ENCODE measurements at regions not wholly inside any gene's neighbourhood (a gene's known extent, or its start where the extent isn't known, plus 50 kb on each side); places are given as distances from the start of the nearest gene placed in this dataset.

DNA sequence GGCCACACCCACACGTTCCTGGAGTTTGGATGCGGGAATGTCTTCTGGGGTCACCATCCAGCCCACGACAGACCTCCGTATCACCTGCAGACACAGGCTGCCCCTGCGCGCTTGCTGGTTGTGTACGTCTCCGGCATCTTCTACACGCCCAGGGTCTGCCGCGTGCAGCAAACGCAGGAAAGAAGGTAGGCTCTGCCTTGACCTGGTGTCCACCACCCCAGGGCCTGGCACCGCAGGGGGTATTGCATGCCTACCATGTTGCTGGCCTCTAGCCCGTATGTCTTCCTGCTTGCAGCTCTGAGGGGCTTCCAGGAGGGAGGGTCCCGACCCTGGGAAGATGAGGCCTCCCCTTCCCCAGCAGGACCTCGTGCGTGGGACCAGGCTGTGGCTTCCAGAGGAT lies 298.8 kb upstream of the IRX4 start:
- H3K4me2 ChIP-seq (ENCODE audit: low read depth, low read length, poor library complexity, severe bottlenecking) = no peak overlapping the region

DNA sequence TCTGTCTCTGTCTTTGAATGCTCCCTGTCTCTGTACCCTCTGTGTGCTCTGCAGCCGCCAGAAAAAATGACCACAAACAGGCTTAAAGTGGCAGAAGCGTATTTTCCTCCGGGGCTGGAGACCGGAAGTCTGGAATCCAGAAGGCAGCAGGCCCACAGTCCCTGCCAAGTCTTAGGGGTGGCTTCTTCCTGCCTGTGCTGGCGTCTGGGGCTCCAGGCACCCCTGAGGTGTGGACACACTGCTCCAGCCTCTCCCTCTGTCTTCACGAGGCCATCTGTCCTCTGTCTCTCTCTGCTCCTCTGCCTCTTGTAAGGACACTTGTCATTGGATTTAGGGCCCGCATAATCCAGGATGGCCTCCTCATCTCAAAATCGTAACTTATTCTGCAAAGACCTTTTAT lies 298.4 kb upstream of the IRX4 start:
- Histone ChIP-seq H2AFZ (ENCODE audit: low read depth, low read length, severe bottlenecking) (no peak overlapping the region), H3K79me2 (ENCODE audit: insufficient read depth, low read length) (no peaks in the 10 kb centered on the region), H3K27ac (ENCODE audit: low read depth, low read length) (no peak overlapping the region), H3K36me3 (ENCODE audit: low read length) (no peaks in the 10 kb centered on the region), H3K9ac (ENCODE audit: low read length) (no peak overlapping the region), H3K9me3 (ENCODE audit: insufficient read depth, low read length) (no peaks in the 10 kb centered on the region), H3K27me3 (ENCODE audit: low read length) (no peaks in the 10 kb centered on the region), H3F3A (ENCODE audit: insufficient read depth) (no peaks in the 10 kb centered on the region), H4K20me1 (ENCODE audit: low read depth, low read length) (no peaks in the 10 kb centered on the region), H3K9me2 (replicated peaks; ENCODE audit: insufficient read depth, low read length) (no peaks in the 10 kb centered on the region), H3K4me3 (ENCODE audit: insufficient read depth, low read length, poor library complexity, severe bottlenecking) (no peak overlapping the region), H3K4me2 (ENCODE audit: low read depth, low read length, poor library complexity, severe bottlenecking) (no peak overlapping the region)
- TF ChIP-seq, protein P1, sequence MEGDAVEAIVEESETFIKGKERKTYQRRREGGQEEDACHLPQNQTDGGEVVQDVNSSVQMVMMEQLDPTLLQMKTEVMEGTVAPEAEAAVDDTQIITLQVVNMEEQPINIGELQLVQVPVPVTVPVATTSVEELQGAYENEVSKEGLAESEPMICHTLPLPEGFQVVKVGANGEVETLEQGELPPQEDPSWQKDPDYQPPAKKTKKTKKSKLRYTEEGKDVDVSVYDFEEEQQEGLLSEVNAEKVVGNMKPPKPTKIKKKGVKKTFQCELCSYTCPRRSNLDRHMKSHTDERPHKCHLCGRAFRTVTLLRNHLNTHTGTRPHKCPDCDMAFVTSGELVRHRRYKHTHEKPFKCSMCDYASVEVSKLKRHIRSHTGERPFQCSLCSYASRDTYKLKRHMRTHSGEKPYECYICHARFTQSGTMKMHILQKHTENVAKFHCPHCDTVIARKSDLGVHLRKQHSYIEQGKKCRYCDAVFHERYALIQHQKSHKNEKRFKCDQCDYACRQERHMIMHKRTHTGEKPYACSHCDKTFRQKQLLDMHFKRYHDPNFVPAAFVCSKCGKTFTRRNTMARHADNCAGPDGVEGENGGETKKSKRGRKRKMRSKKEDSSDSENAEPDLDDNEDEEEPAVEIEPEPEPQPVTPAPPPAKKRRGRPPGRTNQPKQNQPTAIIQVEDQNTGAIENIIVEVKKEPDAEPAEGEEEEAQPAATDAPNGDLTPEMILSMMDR (IDR thresholded peaks at IDR 0.05; ENCODE audit: insufficient read depth, low read length, poor library complexity, severe bottlenecking) = no peak
- TF ChIP-seq EZH2phosphoT487 (conservative IDR thresholded peaks at IDR 0.05; ENCODE audit: low read length) = no peak

More for the DNA sequence above, 298.8 kb upstream of the IRX4 start:
- Histone ChIP-seq H2AFZ (ENCODE audit: low read depth, low read length, severe bottlenecking) (no peak overlapping the region), H3K27me3 (ENCODE audit: low read length) (no peaks in the 10 kb centered on the region), H4K20me1 (ENCODE audit: low read depth, low read length) (no peaks in the 10 kb centered on the region), H3K9me3 (ENCODE audit: insufficient read depth, low read length) (no peaks in the 10 kb centered on the region), H3K27ac (ENCODE audit: low read depth, low read length) (no peak overlapping the region), H3F3A (ENCODE audit: insufficient read depth) (no peaks in the 10 kb centered on the region), H3K9me2 (replicated peaks; ENCODE audit: insufficient read depth, low read length) (no peaks in the 10 kb centered on the region), H3K79me2 (ENCODE audit: insufficient read depth, low read length) (no peaks in the 10 kb centered on the region), H3K9ac (ENCODE audit: low read length) (no peak overlapping the region), H3K4me3 (ENCODE audit: insufficient read depth, low read length, poor library complexity, severe bottlenecking) (no peak overlapping the region), H3K36me3 (ENCODE audit: low read length) (no peaks in the 10 kb centered on the region)
- no peak for TF ChIP-seq EZH2phosphoT487 (conservative IDR thresholded peaks at IDR 0.05; ENCODE audit: low read length)
- TF ChIP-seq, protein P1 (IDR thresholded peaks at IDR 0.05; ENCODE audit: insufficient read depth, low read length, poor library complexity, severe bottlenecking) = no peak

DNA sequence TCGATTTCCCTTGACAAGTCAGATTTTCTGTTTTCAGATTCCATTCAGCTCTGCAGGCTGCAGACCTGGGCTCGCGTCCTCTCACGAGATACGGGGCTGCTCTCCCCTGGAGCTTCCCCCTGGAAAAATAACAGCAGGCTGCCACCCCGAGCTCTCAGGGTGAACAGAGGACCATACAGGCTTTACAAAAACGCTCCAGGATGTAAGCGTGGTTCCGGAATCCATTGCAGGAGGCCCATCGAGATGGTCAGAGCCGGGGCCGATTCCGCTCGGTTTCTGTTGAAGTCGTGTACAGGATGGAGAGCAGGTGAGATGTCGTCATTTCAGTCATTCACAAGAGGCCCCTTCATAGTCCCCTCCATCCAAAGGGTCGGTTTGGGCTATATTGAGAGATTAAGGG lies 297.7 kb upstream of the IRX4 start:
- no peak overlapping the region for H3K4me2 ChIP-seq (ENCODE audit: low read depth, low read length, poor library complexity, severe bottlenecking)
- TF ChIP-seq EZH2phosphoT487 (conservative IDR thresholded peaks at IDR 0.05; ENCODE audit: low read length) = no peak
- TF ChIP-seq, protein P1 (IDR thresholded peaks at IDR 0.05; ENCODE audit: insufficient read depth, low read length, poor library complexity, severe bottlenecking) = no peak
- no peak overlapping the region for H2AFZ ChIP-seq (ENCODE audit: low read depth, low read length, severe bottlenecking)
- H3F3A ChIP-seq (ENCODE audit: insufficient read depth) = no peaks in the 10 kb centered on the region
- H4K20me1 ChIP-seq (ENCODE audit: low read depth, low read length) = no peaks in the 10 kb centered on the region
- H3K4me3 ChIP-seq (ENCODE audit: insufficient read depth, low read length, poor library complexity, severe bottlenecking) = no peak overlapping the region
- H3K36me3 ChIP-seq (ENCODE audit: low read length) = no peaks in the 10 kb centered on the region
- H3K9ac ChIP-seq (ENCODE audit: low read length) = no peak overlapping the region
- no peaks in the 10 kb centered on the region for H3K9me2 ChIP-seq (replicated peaks; ENCODE audit: insufficient read depth, low read length)
- H3K79me2 ChIP-seq (ENCODE audit: insufficient read depth, low read length) = no peaks in the 10 kb centered on the region
- no peaks in the 10 kb centered on the region for H3K9me3 ChIP-seq (ENCODE audit: insufficient read depth, low read length)
- H3K27me3 ChIP-seq (ENCODE audit: low read length) = no peaks in the 10 kb centered on the region
- no peak overlapping the region for H3K27ac ChIP-seq (ENCODE audit: low read depth, low read length)
